GM23338 (cell line): ENCODE measurements at regions not wholly inside any gene's neighbourhood (a gene's known extent, or its start where the extent isn't known, plus 50 kb on each side); places are given as distances from the start of the nearest gene placed in this dataset.

ENCODE experiments used
- ATAC-seq: fragments of 200-7000 bp; cut with Tn5 transposase; 3 replicates; pipeline ENCODE4 v1.9.1; 2020
- DNase-seq: peaks from one replicate; pipeline ENCODE4 v3.0.0-alpha.2; 2015; ENCODE audit warnings: low spot score
- H2AFZ ChIP-seq: fragments of 200-600 bp; sonication (generic); 2 replicates; pipeline ENCODE4 v1.8.0; 2016; ENCODE audit warnings: antibody characterized with exemption, mild to moderate bottlenecking, moderate library complexity
- H3F3A ChIP-seq: fragments of 200-600 bp; sonication (generic); replicated peaks from 2 replicates; pipeline ENCODE4 v1.8.0; 2017; ENCODE audit warnings: antibody characterized with exemption, mixed run types, low read depth
- H3K27ac ChIP-seq: fragments of 200-600 bp; sonication (generic); 2 replicates; pipeline ENCODE4 v1.6.1; 2016; ENCODE audit warnings: low read depth
- H3K27me3 ChIP-seq: fragments of 200-600 bp; sonication (generic); 2 replicates; pipeline ENCODE4 v1.8.0; 2016; ENCODE audit warnings: mild to moderate bottlenecking, mixed run types, moderate library complexity; ENCODE audit not compliant: insufficient read depth
- H3K36me3 ChIP-seq: fragments of 200-600 bp; sonication (generic); 2 replicates; pipeline ENCODE4 v1.8.0; 2016; ENCODE audit warnings: mild to moderate bottlenecking; ENCODE audit not compliant: insufficient read depth
- H3K4me1 ChIP-seq: fragments of 200-600 bp; sonication (generic); 2 replicates; pipeline ENCODE4 v1.8.0; 2016; ENCODE audit warnings: mild to moderate bottlenecking, moderate library complexity; ENCODE audit not compliant: insufficient read depth
- H3K4me2 ChIP-seq: fragments of 200-600 bp; sonication (generic); 2 replicates; pipeline ENCODE4 v1.7.1; 2017; ENCODE audit warnings: mixed run types
- H3K4me3 ChIP-seq: fragments of 200-600 bp; sonication (generic); 2 replicates; pipeline ENCODE4 v1.6.1; 2016; ENCODE audit warnings: mixed run types
- H3K79me2 ChIP-seq: fragments of 200-600 bp; sonication (generic); replicated peaks from 2 replicates; pipeline ENCODE4 v1.8.0; 2017; ENCODE audit warnings: mild to moderate bottlenecking; ENCODE audit not compliant: insufficient read depth
- H3K9me2 ChIP-seq: fragments of 200-600 bp; sonication (generic); 2 replicates; pipeline ENCODE4 v1.8.0; 2017; ENCODE audit not compliant: insufficient read depth
- H4K20me1 ChIP-seq: fragments of 200-600 bp; sonication (generic); replicated peaks from 2 replicates; pipeline ENCODE4 v1.8.0; 2017; ENCODE audit warnings: mild to moderate bottlenecking; ENCODE audit not compliant: insufficient read depth
- H3K27ac Mint-ChIP-seq: 2 replicates; pipeline ENCODE4 v1.8.0; 2020; ENCODE audit warnings: inconsistent platforms, mild to moderate bottlenecking, moderate library complexity, mixed read lengths
- H3K27me3 Mint-ChIP-seq: 3 replicates; pipeline ENCODE4 v1.8.0; 2022; ENCODE audit warnings: low read depth, mild to moderate bottlenecking, moderate library complexity, mixed read lengths, inconsistent platforms; ENCODE audit not compliant: insufficient read depth, poor library complexity
- H3K36me3 Mint-ChIP-seq: 3 replicates; pipeline ENCODE4 v1.8.0; 2021; ENCODE audit warnings: low read depth, mild to moderate bottlenecking, inconsistent platforms, moderate library complexity, mixed read lengths
- H3K4me1 Mint-ChIP-seq: 3 replicates; pipeline ENCODE4 v1.8.0; 2020; ENCODE audit warnings: mild to moderate bottlenecking, inconsistent platforms, mixed read lengths
- H3K4me3 Mint-ChIP-seq: 3 replicates; pipeline ENCODE4 v1.8.0; 2021; ENCODE audit warnings: moderate library complexity, mild to moderate bottlenecking, inconsistent platforms, mixed read lengths
- H3K9me3 Mint-ChIP-seq: 3 replicates; pipeline ENCODE4 v1.8.0; 2020; ENCODE audit warnings: moderate library complexity, mild to moderate bottlenecking, inconsistent platforms, mixed read lengths
- CREB1 ChIP-seq: fragments of 250-450 bp; sonication (Bioruptor Pico); IDR thresholded peaks from 2 replicates; pipeline ENCODE4 v1.5.0; 2020; ENCODE audit warnings: low read depth, mild to moderate bottlenecking, moderate library complexity
- ETS1 ChIP-seq: IDR thresholded peaks from 2 replicates; pipeline ENCODE4 v1.6.1; 2016; ENCODE audit warnings: antibody characterized with exemption
- EZH2 ChIP-seq: fragments of 200-600 bp; sonication (generic); IDR thresholded peaks from one replicate; pipeline ENCODE4 v1.8.0; 2017; ENCODE audit warnings: antibody characterized with exemption, mild to moderate bottlenecking, low read depth; ENCODE audit not compliant: unreplicated experiment
- JUNB ChIP-seq: IDR thresholded peaks from one replicate; pipeline ENCODE4 v1.6.1; 2016; ENCODE audit warnings: antibody characterized with exemption; ENCODE audit not compliant: unreplicated experiment
- STAT1 ChIP-seq: IDR thresholded peaks from one replicate; pipeline ENCODE4 v1.6.1; 2016; ENCODE audit warnings: antibody characterized with exemption; ENCODE audit not compliant: unreplicated experiment
- ZNF114 ChIP-seq: fragments of 250-450 bp; sonication (Bioruptor Pico); IDR thresholded peaks from 2 replicates; pipeline ENCODE4 v1.5.0; 2020; ENCODE audit warnings: mild to moderate bottlenecking, moderate library complexity
- ZNF331 ChIP-seq: fragments of 250-450 bp; sonication (Bioruptor Pico); IDR thresholded peaks from 2 replicates; pipeline ENCODE4 v1.5.0; 2020; ENCODE audit warnings: low read depth, mild to moderate bottlenecking, moderate library complexity
- ZNF462 ChIP-seq: fragments of 250-450 bp; sonication (Bioruptor Pico); IDR thresholded peaks from 2 replicates; pipeline ENCODE4 v1.5.0; 2020; ENCODE audit warnings: mild to moderate bottlenecking, moderate library complexity

GRCh38 chr16:50908468-50908867, 166.6 kb downstream of the CYLD start (continued):
- TF ChIP-seq ETS1 (no peak), STAT1 (no peak), CREB1 (CRISPR knock-in tag) (no peak), EZH2 (no peak), ZNF462 (CRISPR knock-in tag) (no peak)

GRCh38 chr16:50906454-50906853, 164.6 kb downstream of the CYLD start:
- no peak for DNase-seq
- Histone ChIP-seq H3K4me3 (no peak overlapping the region), H3K27me3 (no peaks in the 10 kb centered on the region), H3K4me2 (no peak overlapping the region), H3K79me2 (no peaks in the 10 kb centered on the region), H3K36me3 (no peaks in the 10 kb centered on the region), H3K27ac (no peak overlapping the region), H3F3A (no peaks in the 10 kb centered on the region), H3K4me1 (no peaks in the 10 kb centered on the region), H2AFZ (no peak overlapping the region), H4K20me1 (no peaks in the 10 kb centered on the region), H3K9me2 (no peaks in the 10 kb centered on the region)
- no peaks in the 10 kb centered on the region for H3K36me3 Mint-ChIP-seq
- ATAC-seq, result no peak
- no peaks in the 10 kb centered on the region; the same call in 2 of the 3 replicates for H3K9me3 Mint-ChIP-seq
- no peak for TF ChIP-seq ZNF331
- no peak for TF ChIP-seq ZNF114 (CRISPR knock-in tag)
- TF ChIP-seq JUNB, result no peak
- peaks cover 3% of the 10 kb centered on the region for H3K4me1 Mint-ChIP-seq
- H3K4me3 Mint-ChIP-seq, result no peak overlapping the region
- H3K27ac Mint-ChIP-seq, result no peak overlapping the region
- peaks cover 7% of the 10 kb centered on the region for H3K27me3 Mint-ChIP-seq
